Right ventricle myocardium inferior (tissue), 1 donor: ENCODE measurements at regions not wholly inside any gene's neighbourhood (a gene's known extent, or its start where the extent isn't known, plus 50 kb on each side); places are given as distances from the start of the nearest gene placed in this dataset.

Experiments
- ATAC-seq: fragments of 200-7000 bp; cut with Tn5 transposase; one replicate; pipeline ENCODE4 v1.9.1; 2020; ENCODE audit warnings: mild to moderate bottlenecking, moderate library complexity
- DNase-seq: peaks from one replicate; pipeline ENCODE4 v3.0.0; 2021; ENCODE audit errors: missing footprints
- intact Hi-C: fragments of 100-400 bp; cut with DNase I; formaldehyde crosslinking; loops from one replicate; pipeline ENCODE4 v1.11.0; 2022
- donor health status: DM: no; HTN: yes; CAD: no; lungs with severe emphysema.

- no peak for ATAC-seq
- intact Hi-C loops, result no loop called here
- no peak for DNase-seq
These were observed 218.1 kb upstream of the SIX2 start for GRCh38 chr2:45227347-45227746.

- intact Hi-C loops, result no loop called here
- no peak for DNase-seq
- no peak for ATAC-seq
These were observed 215.7 kb upstream of the SIX2 start for GRCh38 chr2:45224993-45225380.

- no peak for DNase-seq
- intact Hi-C loops, result no loop called here
- ATAC-seq, result no peak
These were observed 215.2 kb upstream of the SIX2 start for GRCh38 chr2:45224321-45224992.

DNA sequence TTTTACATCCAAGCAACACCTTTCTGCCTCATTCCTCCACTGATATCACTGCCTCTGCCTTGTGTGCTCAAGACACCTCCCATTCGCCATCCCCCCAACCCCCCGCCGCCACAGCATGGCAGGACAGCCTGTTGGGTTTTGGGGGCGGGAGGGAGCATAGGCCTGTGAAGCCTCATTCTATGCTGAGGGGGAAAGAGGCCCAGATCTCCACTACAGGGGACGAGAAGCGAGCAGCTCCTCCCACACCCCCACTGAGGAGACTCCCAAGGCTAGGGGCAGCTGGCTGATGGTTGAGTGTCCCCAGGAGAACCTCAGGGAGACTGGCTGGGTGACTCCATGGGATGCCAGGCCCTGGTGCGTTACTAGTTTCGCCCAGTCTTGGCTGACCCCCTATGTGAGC is 214.3 kb upstream of the SIX2 start:
- ATAC-seq, result no peak
- DNase-seq, result no peak
- intact Hi-C loops, result no loop called here

GRCh38 chr2:45220227-45220626 is 211.0 kb upstream of the SIX2 start:
- DNase-seq (no peak), ATAC-seq (no peak)
- intact Hi-C loops, result no loop called here

- intact Hi-C loops, result no loop called here
- no peak for ATAC-seq
- no peak for DNase-seq
These were observed 209.7 kb upstream of the SIX2 start for GRCh38 chr2:45218931-45219339.

GRCh38 chr2:45218297-45218696 is 209.0 kb upstream of the SIX2 start:
- intact Hi-C loops, result no loop called here
- no peak for ATAC-seq
- DNase-seq, result no peak

DNA sequence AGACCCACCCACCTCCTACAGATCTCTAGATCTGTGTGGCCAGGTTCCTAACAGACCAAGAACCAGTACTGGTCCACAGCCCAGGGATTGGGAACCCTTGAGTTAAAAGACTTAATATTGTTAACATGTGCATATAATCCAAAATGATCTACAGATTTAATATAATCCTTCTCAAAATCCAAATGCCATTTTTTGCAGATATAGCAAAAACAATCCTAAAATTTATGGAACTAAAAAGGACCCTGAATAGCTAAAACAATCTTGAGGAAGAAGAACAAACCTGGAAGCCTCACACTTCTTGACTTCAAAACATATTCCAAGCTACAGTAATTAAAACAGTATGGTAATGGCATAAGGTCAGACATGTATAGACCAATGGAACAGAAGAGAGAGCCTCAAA is 206.9 kb upstream of the SIX2 start:
- DNase-seq (no peak), ATAC-seq (no peak)
- intact Hi-C loops, result no loop called here

DNA sequence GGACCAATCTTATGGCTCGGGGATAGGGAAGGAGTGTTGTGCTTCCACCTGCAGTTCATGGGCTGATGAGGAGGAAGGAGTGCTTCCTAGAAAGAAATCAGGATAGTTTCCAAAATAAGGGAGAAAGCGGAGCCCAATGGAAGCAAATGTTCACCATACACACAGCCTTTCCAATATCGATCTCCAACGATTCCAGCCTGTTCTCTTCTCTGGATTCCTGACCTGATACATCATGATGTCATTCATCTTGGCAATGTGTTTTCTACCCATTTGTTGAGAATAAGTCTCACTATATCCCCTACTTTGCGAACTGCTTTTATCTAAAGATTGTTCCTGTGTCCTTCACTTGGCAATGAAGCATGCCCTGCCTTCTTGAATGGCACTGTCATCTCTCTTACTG is 205.3 kb upstream of the SIX2 start:
- ATAC-seq (no peak), DNase-seq (no peak)
- intact Hi-C loops, result no loop called here

GRCh38 chr2:45212953-45213635 is 203.8 kb upstream of the SIX2 start:
- no peak for ATAC-seq
- intact Hi-C loops, result no loop called here
- no peak for DNase-seq

GRCh38 chr2:45211636-45212035 is 202.4 kb upstream of the SIX2 start:
- DNase-seq, result no peak
- intact Hi-C loops, result no loop called here
- ATAC-seq, result no peak

DNA sequence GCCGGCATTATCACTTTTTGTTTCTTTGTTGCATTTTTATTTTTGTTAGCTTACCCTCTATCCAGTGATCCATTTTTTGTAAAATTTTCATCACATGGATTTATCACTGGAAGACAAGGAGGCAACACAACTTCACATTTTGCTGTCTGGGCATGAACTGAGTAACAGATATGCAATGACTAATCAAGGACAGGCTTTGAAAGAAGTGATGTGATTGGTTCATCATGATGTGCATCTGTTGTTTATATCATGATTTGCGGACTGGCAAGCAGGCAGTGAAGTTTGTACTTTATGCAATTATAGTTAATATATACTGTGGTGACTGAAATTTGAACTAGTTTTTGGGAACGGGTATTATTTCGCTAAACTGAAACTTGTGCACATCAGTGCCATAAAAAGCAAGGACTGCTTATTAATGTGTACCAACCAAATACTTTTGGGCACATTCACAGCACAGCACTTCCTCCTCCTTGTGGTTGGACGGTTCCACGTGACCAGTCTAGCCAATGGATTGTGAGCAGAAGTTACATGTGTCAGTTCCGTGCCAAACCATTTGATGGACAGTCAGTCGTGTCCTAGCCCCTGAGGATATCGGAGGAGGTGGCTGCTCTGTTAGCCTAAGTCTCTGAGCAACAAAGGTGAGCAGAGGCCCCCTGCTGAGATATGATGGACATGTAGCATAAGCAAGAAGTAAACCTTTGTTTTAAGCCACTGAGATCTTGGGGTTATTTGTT is 201.4 kb upstream of the SIX2 start:
- no peak for ATAC-seq
- no peak for DNase-seq
- intact Hi-C loops, result no loop called here

DNA sequence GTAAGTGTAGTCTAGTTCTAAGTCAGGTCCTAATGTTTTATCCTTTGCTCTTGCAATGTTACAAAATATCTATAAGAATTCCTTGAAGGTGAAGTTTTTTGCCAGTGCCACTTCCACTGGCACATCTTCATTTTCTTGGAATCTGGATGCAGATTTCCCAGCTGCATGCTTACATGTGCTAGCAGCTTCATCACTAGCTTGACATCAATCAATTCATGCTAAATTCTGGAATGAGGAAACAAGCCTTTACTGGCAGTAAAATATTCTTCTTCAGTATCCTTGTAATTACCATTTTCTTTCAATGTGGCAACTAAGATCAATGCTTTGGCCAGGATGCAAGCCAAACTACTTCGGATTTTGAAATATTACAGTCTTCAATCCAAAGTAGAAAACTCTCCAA is 200.6 kb upstream of the SIX2 start:
- ATAC-seq (no peak), DNase-seq (no peak)
- intact Hi-C loops, result no loop called here

DNA sequence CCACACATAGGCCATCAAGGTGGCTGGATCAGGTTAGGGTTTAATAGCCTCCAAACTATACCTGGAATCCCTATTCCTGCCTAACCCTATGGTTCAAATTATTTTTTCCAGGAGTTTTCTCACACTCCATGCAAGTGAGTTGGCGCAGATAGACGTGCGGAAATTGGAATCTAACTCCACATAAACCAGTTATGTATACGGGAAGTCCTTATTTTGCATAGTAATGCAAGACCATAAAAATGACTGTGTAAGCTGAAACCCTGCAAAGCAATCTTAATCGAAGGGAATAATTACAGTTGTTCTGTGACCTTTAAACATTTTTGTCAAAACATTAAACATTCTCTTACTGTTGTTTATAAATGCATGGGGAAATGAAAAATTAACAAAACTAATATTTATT is 200.1 kb upstream of the SIX2 start:
- DNase-seq (no peak), ATAC-seq (no peak)
- intact Hi-C loops, result no loop called here

- no peak for ATAC-seq
- DNase-seq, result no peak
- intact Hi-C loops, result no loop called here
These were observed 197.8 kb upstream of the SIX2 start for GRCh38 chr2:45207101-45207500.

GRCh38 chr2:45205985-45206384 is 196.7 kb upstream of the SIX2 start:
- DNase-seq (no peak), ATAC-seq (peak; percentile 8)
- intact Hi-C loops, result no loop called here

- DNase-seq (no peak), ATAC-seq (no peak)
- intact Hi-C loops, result no loop called here
These were observed 196.2 kb upstream of the SIX2 start for GRCh38 chr2:45205480-45205879.

GRCh38 chr2:45203400-45203799 is 194.1 kb upstream of the SIX2 start:
- DNase-seq (no peak), ATAC-seq (no peak)
- intact Hi-C loops, result no loop called here

- intact Hi-C loops, result no loop called here
- DNase-seq (no peak), ATAC-seq (peak; percentile 76)
These were observed 190.7 kb upstream of the SIX2 start for GRCh38 chr2:45199973-45200372.

- ATAC-seq (no peak), DNase-seq (no peak)
- intact Hi-C loops, result no loop called here
These were observed 186.7 kb upstream of the SIX2 start for GRCh38 chr2:45195916-45196315.
